ENCODE measurements at regions not wholly inside any gene's neighbourhood (a gene's known extent, or its start where the extent isn't known, plus 50 kb on each side); places are given as distances from the start of the nearest gene placed in this dataset.

DNA sequence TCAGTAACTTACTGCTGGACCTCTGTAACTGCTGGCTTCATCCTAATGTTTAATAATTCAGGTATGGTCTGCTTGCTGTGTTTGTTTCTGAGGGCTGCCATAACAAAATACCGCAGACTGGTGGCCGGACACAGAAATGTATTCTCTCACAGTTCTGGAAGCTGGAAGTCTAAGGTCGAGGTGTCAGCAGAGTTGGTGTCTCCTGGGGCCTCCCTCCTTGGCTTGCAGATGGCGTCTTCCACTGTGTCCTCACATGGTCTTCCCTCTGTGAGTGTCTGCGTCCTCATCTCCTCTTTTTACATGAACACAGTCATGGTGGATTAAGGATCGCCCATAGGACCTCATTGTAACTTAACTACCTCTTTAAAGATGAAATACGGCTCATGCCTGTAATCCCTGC, 389.7 kb upstream of the JARID2 start:
- Mint-ChIP-seq H3K4me3 (no peak overlapping the region), H3K27me3 (ENCODE audit: low read depth) (no peaks in the 10 kb centered on the region), H3K36me3 (0 out of 2 replicates have a peak, but pooled peaks cover 3% of the 10 kb centered on the region), H3K9me3 (no peaks in the 10 kb centered on the region), H3K4me1 (peaks cover 46% of the 10 kb centered on the region), H3K27ac (no peak overlapping the region)
- CTCF ChIA-PET = interaction anchor here (0.7 kb wide), 1 partner anchor 708 kb away, joined by 5 read pairs; no protein-coding TSS in a partner anchor
- POLR2A ChIA-PET = no interaction called here
- ATAC-seq (no peak), DNase-seq (ENCODE audit: low spot score) (no peak)
- TF ChIP-seq, protein P1, sequence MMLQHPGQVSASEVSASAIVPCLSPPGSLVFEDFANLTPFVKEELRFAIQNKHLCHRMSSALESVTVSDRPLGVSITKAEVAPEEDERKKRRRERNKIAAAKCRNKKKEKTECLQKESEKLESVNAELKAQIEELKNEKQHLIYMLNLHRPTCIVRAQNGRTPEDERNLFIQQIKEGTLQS (CRISPR knock-in tag; conservative IDR thresholded peaks at IDR 0.05) = no peak
- TF ChIP-seq, protein P2, sequence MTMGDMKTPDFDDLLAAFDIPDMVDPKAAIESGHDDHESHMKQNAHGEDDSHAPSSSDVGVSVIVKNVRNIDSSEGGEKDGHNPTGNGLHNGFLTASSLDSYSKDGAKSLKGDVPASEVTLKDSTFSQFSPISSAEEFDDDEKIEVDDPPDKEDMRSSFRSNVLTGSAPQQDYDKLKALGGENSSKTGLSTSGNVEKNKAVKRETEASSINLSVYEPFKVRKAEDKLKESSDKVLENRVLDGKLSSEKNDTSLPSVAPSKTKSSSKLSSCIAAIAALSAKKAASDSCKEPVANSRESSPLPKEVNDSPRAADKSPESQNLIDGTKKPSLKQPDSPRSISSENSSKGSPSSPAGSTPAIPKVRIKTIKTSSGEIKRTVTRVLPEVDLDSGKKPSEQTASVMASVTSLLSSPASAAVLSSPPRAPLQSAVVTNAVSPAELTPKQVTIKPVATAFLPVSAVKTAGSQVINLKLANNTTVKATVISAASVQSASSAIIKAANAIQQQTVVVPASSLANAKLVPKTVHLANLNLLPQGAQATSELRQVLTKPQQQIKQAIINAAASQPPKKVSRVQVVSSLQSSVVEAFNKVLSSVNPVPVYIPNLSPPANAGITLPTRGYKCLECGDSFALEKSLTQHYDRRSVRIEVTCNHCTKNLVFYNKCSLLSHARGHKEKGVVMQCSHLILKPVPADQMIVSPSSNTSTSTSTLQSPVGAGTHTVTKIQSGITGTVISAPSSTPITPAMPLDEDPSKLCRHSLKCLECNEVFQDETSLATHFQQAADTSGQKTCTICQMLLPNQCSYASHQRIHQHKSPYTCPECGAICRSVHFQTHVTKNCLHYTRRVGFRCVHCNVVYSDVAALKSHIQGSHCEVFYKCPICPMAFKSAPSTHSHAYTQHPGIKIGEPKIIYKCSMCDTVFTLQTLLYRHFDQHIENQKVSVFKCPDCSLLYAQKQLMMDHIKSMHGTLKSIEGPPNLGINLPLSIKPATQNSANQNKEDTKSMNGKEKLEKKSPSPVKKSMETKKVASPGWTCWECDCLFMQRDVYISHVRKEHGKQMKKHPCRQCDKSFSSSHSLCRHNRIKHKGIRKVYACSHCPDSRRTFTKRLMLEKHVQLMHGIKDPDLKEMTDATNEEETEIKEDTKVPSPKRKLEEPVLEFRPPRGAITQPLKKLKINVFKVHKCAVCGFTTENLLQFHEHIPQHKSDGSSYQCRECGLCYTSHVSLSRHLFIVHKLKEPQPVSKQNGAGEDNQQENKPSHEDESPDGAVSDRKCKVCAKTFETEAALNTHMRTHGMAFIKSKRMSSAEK (CRISPR knock-in tag; IDR thresholded peaks at IDR 0.05; ENCODE audit: borderline replicate concordance) = no peak
- TF ChIP-seq, protein P3, sequence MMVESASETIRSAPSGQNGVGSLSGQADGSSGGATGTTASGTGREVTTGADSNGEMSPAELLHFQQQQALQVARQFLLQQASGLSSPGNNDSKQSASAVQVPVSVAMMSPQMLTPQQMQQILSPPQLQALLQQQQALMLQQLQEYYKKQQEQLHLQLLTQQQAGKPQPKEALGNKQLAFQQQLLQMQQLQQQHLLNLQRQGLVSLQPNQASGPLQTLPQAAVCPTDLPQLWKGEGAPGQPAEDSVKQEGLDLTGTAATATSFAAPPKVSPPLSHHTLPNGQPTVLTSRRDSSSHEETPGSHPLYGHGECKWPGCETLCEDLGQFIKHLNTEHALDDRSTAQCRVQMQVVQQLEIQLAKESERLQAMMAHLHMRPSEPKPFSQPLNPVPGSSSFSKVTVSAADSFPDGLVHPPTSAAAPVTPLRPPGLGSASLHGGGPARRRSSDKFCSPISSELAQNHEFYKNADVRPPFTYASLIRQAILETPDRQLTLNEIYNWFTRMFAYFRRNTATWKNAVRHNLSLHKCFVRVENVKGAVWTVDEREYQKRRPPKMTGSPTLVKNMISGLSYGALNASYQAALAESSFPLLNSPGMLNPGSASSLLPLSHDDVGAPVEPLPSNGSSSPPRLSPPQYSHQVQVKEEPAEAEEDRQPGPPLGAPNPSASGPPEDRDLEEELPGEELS (CRISPR knock-in tag; IDR thresholded peaks at IDR 0.05) = no peak
- TF ChIP-seq ZBTB21 (CRISPR knock-in tag; IDR thresholded peaks at IDR 0.05; ENCODE audit: borderline replicate concordance) (no peak), ZNF121 (CRISPR knock-in tag; IDR thresholded peaks at IDR 0.05) (no peak), RORB (CRISPR knock-in tag; IDR thresholded peaks at IDR 0.05) (no peak), CREB1 (CRISPR knock-in tag; IDR thresholded peaks at IDR 0.05) (no peak), SOX15 (CRISPR knock-in tag; IDR thresholded peaks at IDR 0.05) (no peak), ZNF423 (CRISPR knock-in tag; IDR thresholded peaks at IDR 0.05) (no peak), KAT7 (CRISPR knock-in tag; IDR thresholded peaks at IDR 0.05; ENCODE audit: borderline replicate concordance) (no peak), CBFB (CRISPR knock-in tag; IDR thresholded peaks at IDR 0.05; ENCODE audit: low read depth) (no peak), ZNF317 (CRISPR knock-in tag; IDR thresholded peaks at IDR 0.05; ENCODE audit: borderline replicate concordance, low read depth) (no peak)
- TF ChIP-seq, protein P4, sequence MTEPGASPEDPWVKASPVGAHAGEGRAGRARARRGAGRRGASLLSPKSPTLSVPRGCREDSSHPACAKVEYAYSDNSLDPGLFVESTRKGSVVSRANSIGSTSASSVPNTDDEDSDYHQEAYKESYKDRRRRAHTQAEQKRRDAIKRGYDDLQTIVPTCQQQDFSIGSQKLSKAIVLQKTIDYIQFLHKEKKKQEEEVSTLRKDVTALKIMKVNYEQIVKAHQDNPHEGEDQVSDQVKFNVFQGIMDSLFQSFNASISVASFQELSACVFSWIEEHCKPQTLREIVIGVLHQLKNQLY (CRISPR knock-in tag; IDR thresholded peaks at IDR 0.05) = no peak
- TF ChIP-seq, protein P5, sequence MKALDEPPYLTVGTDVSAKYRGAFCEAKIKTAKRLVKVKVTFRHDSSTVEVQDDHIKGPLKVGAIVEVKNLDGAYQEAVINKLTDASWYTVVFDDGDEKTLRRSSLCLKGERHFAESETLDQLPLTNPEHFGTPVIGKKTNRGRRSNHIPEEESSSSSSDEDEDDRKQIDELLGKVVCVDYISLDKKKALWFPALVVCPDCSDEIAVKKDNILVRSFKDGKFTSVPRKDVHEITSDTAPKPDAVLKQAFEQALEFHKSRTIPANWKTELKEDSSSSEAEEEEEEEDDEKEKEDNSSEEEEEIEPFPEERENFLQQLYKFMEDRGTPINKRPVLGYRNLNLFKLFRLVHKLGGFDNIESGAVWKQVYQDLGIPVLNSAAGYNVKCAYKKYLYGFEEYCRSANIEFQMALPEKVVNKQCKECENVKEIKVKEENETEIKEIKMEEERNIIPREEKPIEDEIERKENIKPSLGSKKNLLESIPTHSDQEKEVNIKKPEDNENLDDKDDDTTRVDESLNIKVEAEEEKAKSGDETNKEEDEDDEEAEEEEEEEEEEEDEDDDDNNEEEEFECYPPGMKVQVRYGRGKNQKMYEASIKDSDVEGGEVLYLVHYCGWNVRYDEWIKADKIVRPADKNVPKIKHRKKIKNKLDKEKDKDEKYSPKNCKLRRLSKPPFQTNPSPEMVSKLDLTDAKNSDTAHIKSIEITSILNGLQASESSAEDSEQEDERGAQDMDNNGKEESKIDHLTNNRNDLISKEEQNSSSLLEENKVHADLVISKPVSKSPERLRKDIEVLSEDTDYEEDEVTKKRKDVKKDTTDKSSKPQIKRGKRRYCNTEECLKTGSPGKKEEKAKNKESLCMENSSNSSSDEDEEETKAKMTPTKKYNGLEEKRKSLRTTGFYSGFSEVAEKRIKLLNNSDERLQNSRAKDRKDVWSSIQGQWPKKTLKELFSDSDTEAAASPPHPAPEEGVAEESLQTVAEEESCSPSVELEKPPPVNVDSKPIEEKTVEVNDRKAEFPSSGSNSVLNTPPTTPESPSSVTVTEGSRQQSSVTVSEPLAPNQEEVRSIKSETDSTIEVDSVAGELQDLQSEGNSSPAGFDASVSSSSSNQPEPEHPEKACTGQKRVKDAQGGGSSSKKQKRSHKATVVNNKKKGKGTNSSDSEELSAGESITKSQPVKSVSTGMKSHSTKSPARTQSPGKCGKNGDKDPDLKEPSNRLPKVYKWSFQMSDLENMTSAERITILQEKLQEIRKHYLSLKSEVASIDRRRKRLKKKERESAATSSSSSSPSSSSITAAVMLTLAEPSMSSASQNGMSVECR (CRISPR knock-in tag; IDR thresholded peaks at IDR 0.05; ENCODE audit: borderline replicate concordance) = no peak
- TF ChIP-seq, protein P6, sequence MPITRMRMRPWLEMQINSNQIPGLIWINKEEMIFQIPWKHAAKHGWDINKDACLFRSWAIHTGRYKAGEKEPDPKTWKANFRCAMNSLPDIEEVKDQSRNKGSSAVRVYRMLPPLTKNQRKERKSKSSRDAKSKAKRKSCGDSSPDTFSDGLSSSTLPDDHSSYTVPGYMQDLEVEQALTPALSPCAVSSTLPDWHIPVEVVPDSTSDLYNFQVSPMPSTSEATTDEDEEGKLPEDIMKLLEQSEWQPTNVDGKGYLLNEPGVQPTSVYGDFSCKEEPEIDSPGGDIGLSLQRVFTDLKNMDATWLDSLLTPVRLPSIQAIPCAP (CRISPR knock-in tag; IDR thresholded peaks at IDR 0.05) = no peak
- TF ChIP-seq, protein P7, sequence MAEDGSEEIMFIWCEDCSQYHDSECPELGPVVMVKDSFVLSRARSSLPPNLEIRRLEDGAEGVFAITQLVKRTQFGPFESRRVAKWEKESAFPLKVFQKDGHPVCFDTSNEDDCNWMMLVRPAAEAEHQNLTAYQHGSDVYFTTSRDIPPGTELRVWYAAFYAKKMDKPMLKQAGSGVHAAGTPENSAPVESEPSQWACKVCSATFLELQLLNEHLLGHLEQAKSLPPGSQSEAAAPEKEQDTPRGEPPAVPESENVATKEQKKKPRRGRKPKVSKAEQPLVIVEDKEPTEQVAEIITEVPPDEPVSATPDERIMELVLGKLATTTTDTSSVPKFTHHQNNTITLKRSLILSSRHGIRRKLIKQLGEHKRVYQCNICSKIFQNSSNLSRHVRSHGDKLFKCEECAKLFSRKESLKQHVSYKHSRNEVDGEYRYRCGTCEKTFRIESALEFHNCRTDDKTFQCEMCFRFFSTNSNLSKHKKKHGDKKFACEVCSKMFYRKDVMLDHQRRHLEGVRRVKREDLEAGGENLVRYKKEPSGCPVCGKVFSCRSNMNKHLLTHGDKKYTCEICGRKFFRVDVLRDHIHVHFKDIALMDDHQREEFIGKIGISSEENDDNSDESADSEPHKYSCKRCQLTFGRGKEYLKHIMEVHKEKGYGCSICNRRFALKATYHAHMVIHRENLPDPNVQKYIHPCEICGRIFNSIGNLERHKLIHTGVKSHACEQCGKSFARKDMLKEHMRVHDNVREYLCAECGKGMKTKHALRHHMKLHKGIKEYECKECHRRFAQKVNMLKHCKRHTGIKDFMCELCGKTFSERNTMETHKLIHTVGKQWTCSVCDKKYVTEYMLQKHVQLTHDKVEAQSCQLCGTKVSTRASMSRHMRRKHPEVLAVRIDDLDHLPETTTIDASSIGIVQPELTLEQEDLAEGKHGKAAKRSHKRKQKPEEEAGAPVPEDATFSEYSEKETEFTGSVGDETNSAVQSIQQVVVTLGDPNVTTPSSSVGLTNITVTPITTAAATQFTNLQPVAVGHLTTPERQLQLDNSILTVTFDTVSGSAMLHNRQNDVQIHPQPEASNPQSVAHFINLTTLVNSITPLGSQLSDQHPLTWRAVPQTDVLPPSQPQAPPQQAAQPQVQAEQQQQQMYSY (CRISPR knock-in tag; IDR thresholded peaks at IDR 0.05) = no peak
- TF ChIP-seq, protein P8, sequence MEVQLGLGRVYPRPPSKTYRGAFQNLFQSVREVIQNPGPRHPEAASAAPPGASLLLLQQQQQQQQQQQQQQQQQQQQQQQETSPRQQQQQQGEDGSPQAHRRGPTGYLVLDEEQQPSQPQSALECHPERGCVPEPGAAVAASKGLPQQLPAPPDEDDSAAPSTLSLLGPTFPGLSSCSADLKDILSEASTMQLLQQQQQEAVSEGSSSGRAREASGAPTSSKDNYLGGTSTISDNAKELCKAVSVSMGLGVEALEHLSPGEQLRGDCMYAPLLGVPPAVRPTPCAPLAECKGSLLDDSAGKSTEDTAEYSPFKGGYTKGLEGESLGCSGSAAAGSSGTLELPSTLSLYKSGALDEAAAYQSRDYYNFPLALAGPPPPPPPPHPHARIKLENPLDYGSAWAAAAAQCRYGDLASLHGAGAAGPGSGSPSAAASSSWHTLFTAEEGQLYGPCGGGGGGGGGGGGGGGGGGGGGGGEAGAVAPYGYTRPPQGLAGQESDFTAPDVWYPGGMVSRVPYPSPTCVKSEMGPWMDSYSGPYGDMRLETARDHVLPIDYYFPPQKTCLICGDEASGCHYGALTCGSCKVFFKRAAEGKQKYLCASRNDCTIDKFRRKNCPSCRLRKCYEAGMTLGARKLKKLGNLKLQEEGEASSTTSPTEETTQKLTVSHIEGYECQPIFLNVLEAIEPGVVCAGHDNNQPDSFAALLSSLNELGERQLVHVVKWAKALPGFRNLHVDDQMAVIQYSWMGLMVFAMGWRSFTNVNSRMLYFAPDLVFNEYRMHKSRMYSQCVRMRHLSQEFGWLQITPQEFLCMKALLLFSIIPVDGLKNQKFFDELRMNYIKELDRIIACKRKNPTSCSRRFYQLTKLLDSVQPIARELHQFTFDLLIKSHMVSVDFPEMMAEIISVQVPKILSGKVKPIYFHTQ (CRISPR knock-in tag; IDR thresholded peaks at IDR 0.05) = no peak
- TF ChIP-seq, protein P9, sequence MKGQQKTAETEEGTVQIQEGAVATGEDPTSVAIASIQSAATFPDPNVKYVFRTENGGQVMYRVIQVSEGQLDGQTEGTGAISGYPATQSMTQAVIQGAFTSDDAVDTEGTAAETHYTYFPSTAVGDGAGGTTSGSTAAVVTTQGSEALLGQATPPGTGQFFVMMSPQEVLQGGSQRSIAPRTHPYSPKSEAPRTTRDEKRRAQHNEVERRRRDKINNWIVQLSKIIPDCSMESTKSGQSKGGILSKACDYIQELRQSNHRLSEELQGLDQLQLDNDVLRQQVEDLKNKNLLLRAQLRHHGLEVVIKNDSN (CRISPR knock-in tag; IDR thresholded peaks at IDR 0.05) = no peak
